ENCODE measurements at regions not wholly inside any gene's neighbourhood (a gene's known extent, or its start where the extent isn't known, plus 50 kb on each side); places are given as distances from the start of the nearest gene placed in this dataset.

GRCh38 chr11:133787379-133788141 lies 57.8 kb downstream of the SPATA19 start:
- DNase-seq (ENCODE audit: low spot score in 2 of 2) (no peak), FAIRE-seq (no peak)

GRCh38 chr11:133785795-133786340 lies 59.4 kb downstream of the SPATA19 start:
- DNase-seq (ENCODE audit: low spot score in 2 of 2) (no peak), FAIRE-seq (no peak)

GRCh38 chr11:133784359-133784758 lies 61.0 kb downstream of the SPATA19 start:
- FAIRE-seq, result no peak
- DNase-seq (ENCODE audit: low spot score in 2 of 2), result no peak

GRCh38 chr11:133782116-133782725 lies 63.1 kb downstream of the SPATA19 start:
- no peak for DNase-seq (ENCODE audit: low spot score in 2 of 2)
- FAIRE-seq, result no peak

GRCh38 chr11:133778161-133778560 lies 67.2 kb downstream of the SPATA19 start:
- DNase-seq (ENCODE audit: low spot score in 2 of 2) (no peak), FAIRE-seq (no peak)

- FAIRE-seq, result no peak
- DNase-seq (ENCODE audit: low spot score in 2 of 2), result no peak
Measured at GRCh38 chr11:133776671-133777367, 68.5 kb downstream of the SPATA19 start.

- DNase-seq (ENCODE audit: low spot score in 2 of 2) (no peak), FAIRE-seq (no peak)
Measured at GRCh38 chr11:133762538-133762937, 82.8 kb downstream of the SPATA19 start.

- FAIRE-seq (no peak), DNase-seq (ENCODE audit: low spot score in 2 of 2) (no peak)
Measured at GRCh38 chr11:133753150-133753549, 92.2 kb downstream of the SPATA19 start.

GRCh38 chr11:133749841-133750240 lies 95.5 kb downstream of the SPATA19 start:
- DNase-seq (ENCODE audit: low spot score in 2 of 2) (no peak), FAIRE-seq (no peak)

- no peak for DNase-seq (ENCODE audit: low spot score in 2 of 2)
- FAIRE-seq, result no peak
Measured at GRCh38 chr11:133747409-133747808, 97.9 kb downstream of the SPATA19 start.

GRCh38 chr11:133746663-133747306 lies 98.5 kb downstream of the SPATA19 start:
- no peak for FAIRE-seq
- no peak for DNase-seq (ENCODE audit: low spot score in 2 of 2)

GRCh38 chr11:133745791-133746190 lies 99.5 kb downstream of the SPATA19 start:
- FAIRE-seq, result no peak
- no peak for DNase-seq (ENCODE audit: low spot score in 2 of 2)

GRCh38 chr11:133742353-133742752 lies 103.0 kb downstream of the SPATA19 start:
- DNase-seq (ENCODE audit: low spot score in 2 of 2), result no peak
- no peak for FAIRE-seq

GRCh38 chr11:133740963-133741362 lies 104.3 kb downstream of the SPATA19 start:
- no peak for DNase-seq (ENCODE audit: low spot score in 2 of 2)
- no peak for FAIRE-seq

GRCh38 chr11:133739481-133739880 lies 105.8 kb downstream of the SPATA19 start:
- FAIRE-seq (no peak), DNase-seq (ENCODE audit: low spot score in 2 of 2) (no peak)

GRCh38 chr11:133738624-133739023 lies 106.7 kb downstream of the SPATA19 start:
- FAIRE-seq (no peak), DNase-seq (ENCODE audit: low spot score in 2 of 2) (no peak)

GRCh38 chr11:133733631-133734030 lies 111.7 kb downstream of the SPATA19 start:
- DNase-seq (ENCODE audit: low spot score in 2 of 2) (no peak), FAIRE-seq (no peak)

- FAIRE-seq (no peak), DNase-seq (ENCODE audit: low spot score in 2 of 2) (no peak)
Measured at GRCh38 chr11:133732109-133732674, 113.1 kb downstream of the SPATA19 start.

GRCh38 chr11:133727774-133728173 lies 117.5 kb downstream of the SPATA19 start:
- no peak for FAIRE-seq
- no peak for DNase-seq (ENCODE audit: low spot score in 2 of 2)

- no peak for DNase-seq (ENCODE audit: low spot score in 2 of 2)
- FAIRE-seq, result no peak
Measured at GRCh38 chr11:133726542-133726941, 118.8 kb downstream of the SPATA19 start.

All from frontal cortex (tissue), 3 donors.